HCT116 (cell line): ENCODE measurements at regions not wholly inside any gene's neighbourhood (a gene's known extent, or its start where the extent isn't known, plus 50 kb on each side); places are given as distances from the start of the nearest gene placed in this dataset.

Experiments used
- ATAC-seq: fragments of 200-7000 bp; cut with Tn5 transposase; 2 replicates; pipeline ENCODE4 v1.9.1; 2020; ENCODE audit warnings: mild to moderate bottlenecking, moderate library complexity
- BruUV-seq: library from RNA; stranded (reverse); fragments of 400-500 nt; replicated peaks from 2 replicates; lab custom pipeline; 2021; lab: Mats Ljungman, UMichigan
- CTCF ChIA-PET: fragments of 300-600 bp; sonication (Branson Sonifier 250); formaldehyde crosslinking; loops from one replicate; lab custom pipeline; 2021; ENCODE audit warnings: antibody characterized with exemption; lab: Charles Lee
- POLR2A ChIA-PET: fragments of 300-600, 350-600 bp; sonication (Branson Sonifier 250); formaldehyde crosslinking; loops from one replicate; lab custom pipeline; 2021; ENCODE audit warnings: antibody characterized with exemption; lab: Charles Lee
- RAD21 ChIA-PET, 2 experiments: fragments of 300-600 bp; sonication (Branson Sonifier 250); formaldehyde crosslinking; loops; one replicate each; lab custom pipeline; 2023; ENCODE audit warnings: low total read pairs in 2 of 2; ENCODE audit not compliant: uncharacterized antibody in 2 of 2, unreplicated experiment in 2 of 2, low non-redundant PET in 1 of 2; lab: Charles Lee
- DNase-seq: peaks from one replicate; pipeline ENCODE4 v3.0.0-alpha.2; 2010; ENCODE audit warnings: low read depth, low spot score
- H2AFZ ChIP-seq: fragments of 200-600 bp; shearing (Covaris generic), sonication (generic); 2 replicates; pipeline ENCODE4 v1.6.1; 2017; ENCODE audit warnings: low read depth, mixed run types, mixed read lengths, antibody characterized with exemption, low read length; ENCODE audit not compliant: poor library complexity, severe bottlenecking
- H3K27ac ChIP-seq: 2 replicates; pipeline ENCODE4 v1.5.1; 2012; ENCODE audit warnings: low read depth, low read length
- H3K27me3 ChIP-seq: fragments of 200-600 bp; sonication (generic); 2 replicates; pipeline ENCODE4 v1.6.1; 2016; ENCODE audit warnings: mixed run types, low read length, mixed read lengths; ENCODE audit not compliant: insufficient read depth
- H3K36me3 ChIP-seq, 2 experiments: fragments of 200-500 bp in 1 of 2; fragments of 200-600 bp in 1 of 2; sonication (Bioruptor generic) in 1 of 2; sonication (generic) in 1 of 2; 2 replicates each; pipeline versions ENCODE4 v1.5.1 to v1.6.1; 2014 to 2016; ENCODE audit warnings: low read length in 2 of 2, inconsistent platforms in 1 of 2, mixed read lengths in 1 of 2, mixed run types in 1 of 2; ENCODE audit not compliant: insufficient read depth in 2 of 2, control insufficient read depth in 1 of 2
- H3K4me1 ChIP-seq, 2 experiments: fragments of 200-600 bp in 1 of 2; sonication (generic) in 1 of 2; 2 replicates each; pipeline versions ENCODE4 v1.5.1 to v1.6.1; 2012 to 2017; ENCODE audit warnings: low read length in 2 of 2, inconsistent platforms in 1 of 2, mild to moderate bottlenecking in 1 of 2, mixed read lengths in 1 of 2, mixed run types in 1 of 2, moderate library complexity in 1 of 2; ENCODE audit not compliant: insufficient read depth in 2 of 2, control insufficient read depth in 1 of 2
- H3K4me2 ChIP-seq: fragments of 200-600 bp; sonication (generic); 2 replicates; pipeline ENCODE4 v1.6.1; 2017; ENCODE audit warnings: mixed run types, low read length, mixed read lengths
- H3K4me3 ChIP-seq, 2 experiments: fragments of 200-600 bp in 1 of 2; sonication (generic) in 1 of 2; replicated peaks in 1 of 2; 2 replicates each; pipeline ENCODE4 v1.5.1; 2011 to 2016; ENCODE audit warnings: low read length in 2 of 2, control low read depth in 1 of 2, low read depth in 1 of 2, mild to moderate bottlenecking in 1 of 2, mixed read lengths in 1 of 2, mixed run types in 1 of 2
- H3K79me2 ChIP-seq: fragments of 200-600 bp; sonication (generic); 2 replicates; pipeline ENCODE4 v1.6.1; 2017; ENCODE audit warnings: mild to moderate bottlenecking, mixed run types, low read length, moderate library complexity, mixed read lengths; ENCODE audit not compliant: insufficient read depth
- H3K9ac ChIP-seq: fragments of 200-600 bp; sonication (generic); 2 replicates; pipeline ENCODE4 v1.6.1; 2016; ENCODE audit warnings: low read length, mixed read lengths
- H3K9me2 ChIP-seq: fragments of 200-600 bp; sonication (generic), shearing (Covaris generic); 2 replicates; pipeline ENCODE4 v1.6.1; 2017; ENCODE audit warnings: mixed run types, mild to moderate bottlenecking, moderate library complexity; ENCODE audit not compliant: insufficient read depth
- H3K9me3 ChIP-seq, 2 experiments: fragments of 200-500 bp in 1 of 2; fragments of 200-600 bp in 1 of 2; sonication (Bioruptor generic) in 1 of 2; sonication (generic) in 1 of 2; 2 replicates each; pipeline ENCODE4 v1.6.1; 2014 to 2017; ENCODE audit warnings: low read length in 2 of 2, mixed read lengths in 2 of 2, inconsistent platforms in 1 of 2, low read depth in 1 of 2, mild to moderate bottlenecking in 1 of 2, mixed run types in 1 of 2, moderate library complexity in 1 of 2; ENCODE audit not compliant: control insufficient read depth in 1 of 2, insufficient read depth in 1 of 2
- H4K20me1 ChIP-seq: fragments of 200-600 bp; sonication (generic), shearing (Covaris generic); 2 replicates; pipeline ENCODE4 v1.6.1; 2017; ENCODE audit warnings: mixed run types, mild to moderate bottlenecking, moderate library complexity; ENCODE audit not compliant: insufficient read depth
- ATF3 ChIP-seq: IDR thresholded peaks from 2 replicates; pipeline ENCODE4 v1.6.1; 2012
- CBX3 ChIP-seq: IDR thresholded peaks from 2 replicates; pipeline ENCODE4 v1.6.1; 2012; ENCODE audit warnings: low read depth
- CEBPB ChIP-seq: IDR thresholded peaks from 2 replicates; pipeline ENCODE4 v1.6.1; 2012; ENCODE audit warnings: low read depth
- EGR1 ChIP-seq: IDR thresholded peaks from 2 replicates; pipeline ENCODE4 v1.6.1; 2012; ENCODE audit warnings: low read depth
- EZH2 ChIP-seq: fragments of 200-600 bp; sonication (generic); IDR thresholded peaks from 2 replicates; pipeline ENCODE4 v1.6.1; 2017; ENCODE audit warnings: antibody characterized with exemption, mixed run types
- EZH2phosphoT487 ChIP-seq: fragments of 200-600 bp; IDR thresholded peaks from 2 replicates; pipeline ENCODE4 v1.6.1; 2018; ENCODE audit warnings: antibody characterized with exemption, borderline replicate concordance
- FOSL1 ChIP-seq: IDR thresholded peaks from 2 replicates; pipeline ENCODE4 v1.6.1; 2012; ENCODE audit warnings: low read depth
- MAX ChIP-seq: IDR thresholded peaks from 2 replicates; pipeline ENCODE4 v1.6.1; 2012
- POLR2AphosphoS5 ChIP-seq: IDR thresholded peaks from 2 replicates; pipeline ENCODE4 v1.6.1; 2011; ENCODE audit warnings: mild to moderate bottlenecking, low read depth, low read length, moderate library complexity
- REST ChIP-seq: IDR thresholded peaks from 2 replicates; pipeline ENCODE4 v1.6.1; 2012; ENCODE audit warnings: low read depth
- SIN3A ChIP-seq: IDR thresholded peaks from 2 replicates; pipeline ENCODE4 v1.6.1; 2012; ENCODE audit warnings: low read depth
- SRF ChIP-seq: IDR thresholded peaks from 2 replicates; pipeline ENCODE4 v1.6.1; 2012; ENCODE audit warnings: low read depth
- YY1 ChIP-seq: IDR thresholded peaks from 2 replicates; pipeline ENCODE4 v1.6.1; 2011; ENCODE audit warnings: low read length, low read depth, moderate library complexity, mild to moderate bottlenecking; ENCODE audit not compliant: insufficient replicate concordance; ENCODE audit errors: extremely low read depth
- ZBTB33 ChIP-seq: IDR thresholded peaks from 2 replicates; pipeline ENCODE4 v1.6.1; 2011; ENCODE audit warnings: mild to moderate bottlenecking, low read length, moderate library complexity; ENCODE audit not compliant: insufficient replicate concordance; ENCODE audit errors: extremely low read depth
- ZNF274 ChIP-seq: fragments of 200-500 bp; sonication (Bioruptor generic); IDR thresholded peaks from 2 replicates; pipeline ENCODE4 v1.6.1; 2014; ENCODE audit warnings: mild to moderate bottlenecking, low read depth, low read length, inconsistent platforms
- intact Hi-C: fragments of 100-400 bp; cut with micrococcal nuclease; formaldehyde crosslinking; loops from 2 replicates; pipeline ENCODE4 v1.10.0; 2022

GRCh38 chr6:11362564-11362963 is 130.1 kb upstream of the NEDD9 start:
- no peaks in the 10 kb centered on the region for H4K20me1 ChIP-seq
- no peaks in the 10 kb centered on the region for H3K9me2 ChIP-seq
- intact Hi-C loops, result no loop called here
- H3K4me3 ChIP-seq, result no peak overlapping the region
- TF ChIP-seq SRF, result no peak
- TF ChIP-seq ATF3, result no peak
- TF ChIP-seq ZBTB33, result no peak
- no peak for TF ChIP-seq EZH2
- TF ChIP-seq ZNF274, result no peak
- no peak for TF ChIP-seq YY1
- no peak for TF ChIP-seq CBX3
- TF ChIP-seq EZH2phosphoT487, result no peak
- TF ChIP-seq FOSL1, result no peak
- no peak for TF ChIP-seq MAX
- no peak for TF ChIP-seq POLR2AphosphoS5
- TF ChIP-seq SIN3A, result no peak
- TF ChIP-seq CEBPB, result no peak
- TF ChIP-seq REST, result no peak
- TF ChIP-seq EGR1, result no peak
- TF ChIP-seq, all 23 proteins: peak for 0
- H3K27ac ChIP-seq, result no peak overlapping the region
- no peaks in the 10 kb centered on the region for H3K27me3 ChIP-seq
- no peaks in the 10 kb centered on the region for H3K79me2 ChIP-seq
- ChIA-PET POLR2A (no interaction called here), RAD21 (no interaction called here), CTCF (no interaction called here)
- H3K4me2 ChIP-seq, result no peak overlapping the region
- no peaks in the 10 kb centered on the region for H3K9me3 ChIP-seq
- ATAC-seq (no peak), DNase-seq (no peak)
- 0 out of 4 replicates have a peak, but pooled peaks cover 0 to under 1% of the 10 kb centered on the region in 2 experiments for H3K4me1 ChIP-seq
- BruUV-seq, result no TSS peak
- no peaks in the 10 kb centered on the region for H3K36me3 ChIP-seq
- H2AFZ ChIP-seq, result no peak overlapping the region
- H3K9ac ChIP-seq, result no peak overlapping the region
